ENCODE measurements at regions not wholly inside any gene's neighbourhood (a gene's known extent, or its start where the extent isn't known, plus 50 kb on each side); places are given as distances from the start of the nearest gene placed in this dataset.

DNA sequence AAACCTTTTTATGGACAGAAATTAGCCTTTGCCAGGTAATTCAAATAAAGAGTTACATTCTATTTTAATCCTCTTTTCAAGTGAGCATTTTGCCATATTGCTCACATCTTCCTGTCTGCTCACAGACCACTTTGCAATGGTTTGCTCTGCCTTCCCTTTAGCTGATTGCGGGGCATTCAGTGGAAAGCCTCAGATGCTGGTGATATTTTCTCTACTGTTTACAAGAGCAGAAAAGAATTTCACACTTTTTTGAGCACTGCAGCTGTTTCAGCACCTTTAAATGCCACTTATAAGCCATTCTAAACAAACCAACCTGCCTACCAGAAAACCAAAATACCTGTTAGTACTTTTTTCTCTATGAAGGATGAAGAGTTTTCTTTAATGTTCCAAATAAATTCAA, 195.7 kb upstream of the LRIG3 start:
- TF ChIP-seq, protein P1, sequence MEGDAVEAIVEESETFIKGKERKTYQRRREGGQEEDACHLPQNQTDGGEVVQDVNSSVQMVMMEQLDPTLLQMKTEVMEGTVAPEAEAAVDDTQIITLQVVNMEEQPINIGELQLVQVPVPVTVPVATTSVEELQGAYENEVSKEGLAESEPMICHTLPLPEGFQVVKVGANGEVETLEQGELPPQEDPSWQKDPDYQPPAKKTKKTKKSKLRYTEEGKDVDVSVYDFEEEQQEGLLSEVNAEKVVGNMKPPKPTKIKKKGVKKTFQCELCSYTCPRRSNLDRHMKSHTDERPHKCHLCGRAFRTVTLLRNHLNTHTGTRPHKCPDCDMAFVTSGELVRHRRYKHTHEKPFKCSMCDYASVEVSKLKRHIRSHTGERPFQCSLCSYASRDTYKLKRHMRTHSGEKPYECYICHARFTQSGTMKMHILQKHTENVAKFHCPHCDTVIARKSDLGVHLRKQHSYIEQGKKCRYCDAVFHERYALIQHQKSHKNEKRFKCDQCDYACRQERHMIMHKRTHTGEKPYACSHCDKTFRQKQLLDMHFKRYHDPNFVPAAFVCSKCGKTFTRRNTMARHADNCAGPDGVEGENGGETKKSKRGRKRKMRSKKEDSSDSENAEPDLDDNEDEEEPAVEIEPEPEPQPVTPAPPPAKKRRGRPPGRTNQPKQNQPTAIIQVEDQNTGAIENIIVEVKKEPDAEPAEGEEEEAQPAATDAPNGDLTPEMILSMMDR (IDR thresholded peaks at IDR 0.05) = no peak
- no peak for TF ChIP-seq PHF8 (IDR thresholded peaks at IDR 0.05; ENCODE audit: borderline replicate concordance, low read depth)
- TF ChIP-seq EP300 (IDR thresholded peaks at IDR 0.05) = no peak

All from A549 (cell line).